Adipocyte (in vitro differentiated cells): ENCODE measurements at regions not wholly inside any gene's neighbourhood (a gene's known extent, or its start where the extent isn't known, plus 50 kb on each side); places are given as distances from the start of the nearest gene placed in this dataset.
"Not testable (repeated sequence)": the region's sequence is repeated elsewhere in the genome, so short reads cannot be mapped to it uniquely, and the experiment has no call there.

Experiments
- DNase-seq: peaks from one replicate; pipeline ENCODE4 v3.0.0-alpha.2; 2015; ENCODE audit warnings: low read depth
- H3K27me3 ChIP-seq: replicated peaks from 2 replicates; pipeline ENCODE4 v1.7.0; 2013; ENCODE audit warnings: mild to moderate bottlenecking, low read length, moderate library complexity; ENCODE audit not compliant: control insufficient read depth, insufficient read depth
- H3K36me3 ChIP-seq: 2 replicates; pipeline ENCODE4 v1.7.0; 2013; ENCODE audit warnings: low read length, mild to moderate bottlenecking, moderate library complexity; ENCODE audit not compliant: control insufficient read depth, insufficient read depth, severe bottlenecking
- H3K4me1 ChIP-seq: 2 replicates; pipeline ENCODE4 v1.7.0; 2013; ENCODE audit warnings: mild to moderate bottlenecking, low read length, moderate library complexity; ENCODE audit not compliant: control insufficient read depth, insufficient read depth
- H3K4me3 ChIP-seq: 2 replicates; pipeline ENCODE4 v1.7.0; 2013; ENCODE audit warnings: mild to moderate bottlenecking, low read length, moderate library complexity
- H3K9ac ChIP-seq: 2 replicates; pipeline ENCODE4 v1.7.0; 2013; ENCODE audit warnings: mild to moderate bottlenecking, low read length, moderate library complexity
- H3K9me3 ChIP-seq: 2 replicates; pipeline ENCODE4 v1.7.0; 2013; ENCODE audit warnings: mild to moderate bottlenecking, low read length, moderate library complexity; ENCODE audit not compliant: control insufficient read depth

DNA sequence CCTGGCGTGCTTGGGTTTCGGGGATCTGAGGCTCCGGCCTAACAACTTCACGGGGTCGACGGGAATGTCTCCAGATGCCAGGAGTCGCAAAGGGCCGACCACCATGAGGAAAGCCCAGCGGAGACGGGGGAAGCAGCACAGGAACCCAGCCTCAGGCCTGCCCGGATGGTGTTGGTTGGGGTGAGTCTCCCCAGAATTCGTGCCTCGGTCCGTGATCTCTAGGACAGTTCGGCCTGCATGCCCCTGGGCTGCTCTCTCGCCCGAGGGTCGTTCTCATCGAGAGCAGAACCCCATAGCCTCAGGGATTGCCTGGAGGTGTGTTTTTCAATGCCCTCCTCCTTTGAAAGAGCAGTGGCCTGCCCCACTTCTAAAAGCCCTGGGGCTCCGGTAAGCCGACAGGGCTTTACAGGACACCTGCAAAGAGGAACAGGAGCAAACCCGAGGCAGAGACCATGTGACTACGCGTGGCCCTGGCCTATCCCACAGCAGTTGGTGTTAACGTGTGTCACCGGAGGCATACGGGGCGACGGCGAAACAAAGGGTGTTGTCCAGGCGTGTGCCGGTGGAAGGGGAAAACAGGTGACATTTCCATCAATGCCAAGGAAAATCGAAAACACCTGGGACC, 973.1 kb upstream of the DEFB115 start:
- DNase-seq = no peak
- Histone ChIP-seq H3K4me1 (no peaks in the 10 kb centered on the region), H3K4me3 (peak overlapping the region; percentile 66), H3K36me3 (no peaks in the 10 kb centered on the region), H3K9me3 (no peaks in the 10 kb centered on the region), H3K9ac (no peak overlapping the region), H3K27me3 (no peaks in the 10 kb centered on the region)

- no peak overlapping the region for H3K9ac ChIP-seq
- DNase-seq = no peak
- H3K4me3 ChIP-seq = no peak overlapping the region
- H3K27me3 ChIP-seq = no peaks in the 10 kb centered on the region
- no peaks in the 10 kb centered on the region for H3K9me3 ChIP-seq
- no peaks in the 10 kb centered on the region for H3K4me1 ChIP-seq
- no peaks in the 10 kb centered on the region for H3K36me3 ChIP-seq
Measured at GRCh38 chr20:30285677-30286076, 971.8 kb upstream of the DEFB115 start.

DNA sequence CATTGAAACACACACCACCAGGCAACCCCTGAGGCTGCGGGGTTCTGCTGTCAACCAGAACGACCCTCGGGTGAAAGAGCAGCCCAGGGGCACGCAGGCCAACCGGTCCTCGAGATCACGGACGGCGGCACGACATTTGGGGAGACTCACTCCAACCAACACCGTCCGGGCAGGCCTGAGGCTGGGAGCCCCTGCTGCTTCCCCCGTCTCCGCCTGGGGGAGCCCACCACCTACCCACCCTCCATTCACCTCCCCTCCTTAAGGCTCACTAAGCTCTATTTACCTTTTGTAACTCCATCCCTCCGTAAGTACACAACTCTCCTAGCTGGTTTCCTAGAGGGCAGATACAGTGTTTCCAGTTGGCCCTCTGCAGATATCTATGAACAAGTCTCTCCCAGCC, 971.3 kb upstream of the DEFB115 start:
- no peaks in the 10 kb centered on the region for H3K4me1 ChIP-seq
- no peak overlapping the region for H3K4me3 ChIP-seq
- H3K9ac ChIP-seq = no peak overlapping the region
- no peaks in the 10 kb centered on the region for H3K27me3 ChIP-seq
- H3K9me3 ChIP-seq = no peaks in the 10 kb centered on the region
- DNase-seq = no peak
- no peaks in the 10 kb centered on the region for H3K36me3 ChIP-seq

DNA sequence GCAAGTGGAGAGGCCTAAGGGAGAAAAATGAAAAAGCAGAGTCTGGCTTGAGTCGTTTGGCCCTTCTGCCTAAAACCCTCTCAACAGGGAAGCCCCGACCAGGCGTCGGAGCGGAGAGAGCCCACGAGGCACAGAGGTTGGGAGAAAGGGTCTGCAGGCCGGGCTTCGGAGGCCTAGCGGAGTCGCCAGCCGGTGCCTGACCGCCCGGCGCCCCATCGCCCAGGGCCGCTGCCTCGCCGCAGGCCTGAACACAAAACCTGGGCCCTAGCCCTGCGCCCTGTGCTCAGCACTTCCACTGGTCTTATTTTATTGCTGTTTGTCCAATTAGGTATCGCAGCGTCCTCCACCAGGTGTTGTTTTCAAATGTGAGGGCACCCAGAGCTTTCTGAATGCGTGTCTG, 970.0 kb upstream of the DEFB115 start:
- H3K27me3 ChIP-seq, H3K9me3 ChIP-seq, H3K4me3 ChIP-seq, DNase-seq, H3K36me3 ChIP-seq, H3K9ac ChIP-seq, H3K4me1 ChIP-seq: not testable (repeated sequence)

GRCh38 chr20:30288346-30288745, 969.1 kb upstream of the DEFB115 start:
- DNase-seq = no peak
- no peaks in the 10 kb centered on the region for H3K36me3 ChIP-seq
- H3K9ac ChIP-seq = no peak overlapping the region
- no peaks in the 10 kb centered on the region for H3K9me3 ChIP-seq
- H3K27me3 ChIP-seq = no peaks in the 10 kb centered on the region
- no peaks in the 10 kb centered on the region for H3K4me1 ChIP-seq
- H3K4me3 ChIP-seq = no peak overlapping the region

DNA sequence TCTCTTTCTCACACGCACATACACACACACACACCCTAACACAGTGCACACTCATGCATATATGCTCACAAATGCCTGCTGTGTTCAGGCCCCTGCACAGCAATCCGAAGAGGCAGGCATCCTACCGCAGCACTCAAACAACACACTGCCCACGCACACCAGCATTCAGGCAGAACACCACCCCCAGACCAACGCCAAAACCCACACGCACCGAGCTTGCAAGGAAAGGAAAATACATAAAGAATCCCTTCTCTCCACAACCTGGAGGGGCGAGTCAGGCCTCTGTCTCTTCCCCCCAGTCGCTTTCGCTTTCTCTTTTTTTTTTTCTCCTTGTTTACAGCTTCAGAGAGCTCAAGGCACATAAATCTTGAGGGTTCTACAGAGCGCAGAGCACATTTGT, 968.4 kb upstream of the DEFB115 start:
- not testable (repeated sequence) for H3K9me3 ChIP-seq, H3K9ac ChIP-seq, DNase-seq, H3K4me1 ChIP-seq, H3K27me3 ChIP-seq, H3K36me3 ChIP-seq
- peak overlapping the region; percentile 52 for H3K4me3 ChIP-seq

DNA sequence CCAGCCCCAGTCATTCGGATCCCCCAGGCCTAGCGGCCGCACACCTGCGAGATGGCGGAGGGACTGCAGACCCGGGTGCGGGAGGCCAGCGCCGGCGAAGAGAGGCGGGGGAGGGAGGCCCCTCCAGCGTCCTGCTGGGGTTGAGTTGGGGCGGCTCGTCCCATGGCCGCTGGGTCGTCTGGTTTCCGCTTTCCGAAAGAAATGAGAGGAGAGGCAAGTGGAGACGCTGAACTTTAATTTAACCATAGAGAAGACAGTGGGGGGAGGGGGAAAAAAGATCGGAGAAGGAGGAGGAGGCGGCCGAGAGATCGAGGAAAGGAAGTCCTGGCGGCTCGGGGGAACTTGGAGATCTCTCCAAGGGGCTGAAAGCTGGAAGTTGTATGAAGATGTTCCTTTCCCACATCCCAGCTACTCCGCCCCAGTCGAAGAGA, 967.7 kb upstream of the DEFB115 start:
- not testable (repeated sequence) for H3K36me3 ChIP-seq, H3K9me3 ChIP-seq, H3K27me3 ChIP-seq, H3K9ac ChIP-seq, H3K4me1 ChIP-seq, DNase-seq
- H3K4me3 ChIP-seq = peak overlapping the region; percentile 52

GRCh38 chr20:30290361-30291063, 967.0 kb upstream of the DEFB115 start:
- not testable (repeated sequence) for H3K4me1 ChIP-seq, DNase-seq, H3K36me3 ChIP-seq, H3K9ac ChIP-seq, H3K9me3 ChIP-seq, H3K27me3 ChIP-seq
- peak overlapping the region; percentile 52 for H3K4me3 ChIP-seq

DNA sequence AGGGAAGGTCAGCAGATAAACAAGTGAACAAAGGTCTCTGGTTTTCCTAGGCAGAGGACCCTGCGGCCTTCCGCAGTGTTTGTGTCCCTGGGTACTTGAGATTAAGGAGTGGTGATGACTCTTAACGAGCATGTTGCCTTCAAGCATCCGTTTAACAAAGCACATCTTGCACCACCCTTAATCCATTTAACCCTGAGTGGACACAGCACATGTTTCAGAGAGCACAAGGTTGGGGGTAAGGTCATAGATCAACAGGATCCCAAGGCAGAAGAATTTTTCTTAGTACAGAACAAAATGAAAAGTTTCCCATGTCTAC, 966.4 kb upstream of the DEFB115 start:
- H3K4me1 ChIP-seq, DNase-seq, H3K4me3 ChIP-seq, H3K9me3 ChIP-seq, H3K9ac ChIP-seq, H3K36me3 ChIP-seq, H3K27me3 ChIP-seq: not testable (repeated sequence)

- not testable (repeated sequence) for H3K36me3 ChIP-seq, DNase-seq
Measured at GRCh38 chr20:30291686-30292085, 965.8 kb upstream of the DEFB115 start.

DNA sequence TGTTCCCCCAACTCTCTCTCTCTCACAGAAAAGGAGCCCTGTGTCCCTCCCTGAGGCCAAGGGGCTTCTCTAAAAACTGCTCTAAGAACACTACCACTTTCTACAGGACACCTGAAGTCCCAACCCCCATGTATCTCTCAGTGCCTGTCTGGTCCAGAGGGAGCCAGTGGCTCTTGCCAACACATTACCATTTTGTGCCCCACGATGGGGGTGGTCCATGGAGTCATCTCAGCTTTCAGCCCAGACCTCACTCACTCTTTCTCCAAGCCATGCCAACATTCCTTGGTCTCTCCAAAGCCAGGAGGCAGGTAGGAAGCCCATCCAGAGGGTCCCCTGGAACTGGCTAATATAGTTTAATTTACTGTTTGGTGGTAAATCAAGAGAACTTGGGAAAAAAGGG, 962.1 kb upstream of the DEFB115 start:
- H3K4me3 ChIP-seq, H3K9ac ChIP-seq, H3K27me3 ChIP-seq, H3K36me3 ChIP-seq, DNase-seq, H3K9me3 ChIP-seq, H3K4me1 ChIP-seq: not testable (repeated sequence)

More at GRCh38 chr20:30291686-30292085, 965.8 kb upstream of the DEFB115 start:
- not testable (repeated sequence) for H3K9ac ChIP-seq, H3K27me3 ChIP-seq, H3K4me1 ChIP-seq, H3K4me3 ChIP-seq, H3K9me3 ChIP-seq

DNA sequence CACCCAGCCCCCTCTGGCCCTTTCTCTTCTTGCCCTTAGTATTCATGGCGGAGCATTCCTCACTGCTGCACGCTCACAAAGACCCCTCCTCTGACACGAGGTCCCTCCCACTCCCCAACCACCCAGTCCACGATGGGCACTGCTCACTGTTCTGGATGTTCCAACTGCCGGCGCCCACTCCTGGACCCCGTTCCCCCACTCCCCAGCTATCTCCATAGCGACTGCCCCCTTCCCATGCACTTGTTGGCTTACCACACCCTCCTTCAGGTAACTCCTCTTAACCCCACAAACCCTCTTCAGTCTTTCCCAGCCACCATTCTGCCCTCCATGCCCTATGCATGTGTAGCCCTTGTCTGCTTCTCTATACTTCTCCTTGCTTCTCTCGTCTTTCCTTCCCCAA, 961.5 kb upstream of the DEFB115 start:
- H3K4me1 ChIP-seq, H3K27me3 ChIP-seq: not testable (repeated sequence)

More for the DNA sequence above, 961.5 kb upstream of the DEFB115 start:
- not testable (repeated sequence) for H3K36me3 ChIP-seq, DNase-seq, H3K9me3 ChIP-seq, H3K9ac ChIP-seq, H3K4me3 ChIP-seq
